ENCODE measurements at regions not wholly inside any gene's neighbourhood (a gene's known extent, or its start where the extent isn't known, plus 50 kb on each side); places are given as distances from the start of the nearest gene placed in this dataset.

GRCh38 chr2:149924549-149925213, 337.1 kb upstream of the MMADHC start:
- TF ChIP-seq ZNF274 (IDR thresholded peaks at IDR 0.05; ENCODE audit: low read depth, low read length) (no peak), YY1 (IDR thresholded peaks at IDR 0.05; ENCODE audit: insufficient read depth, insufficient read length) (no peak), SUZ12 (IDR thresholded peaks at IDR 0.05; ENCODE audit: extremely low read depth, insufficient read depth, insufficient read length) (no peak)
- no peak overlapping the region for H3K9ac ChIP-seq (ENCODE audit: insufficient read length, low read depth)
- no peak for DNase-seq (ENCODE audit: low read depth, low spot score)
- no peaks in the 10 kb centered on the region for H3K9me3 ChIP-seq (ENCODE audit: insufficient read depth, low read length)
- no peak overlapping the region for H3K4me3 ChIP-seq (ENCODE audit: insufficient read length, low read depth)
- H3K27me3 ChIP-seq (ENCODE audit: insufficient read depth, insufficient read length) = no peaks in the 10 kb centered on the region
- no peaks in the 10 kb centered on the region for H3K36me3 ChIP-seq (ENCODE audit: insufficient read depth, insufficient read length, low read length)
- no peaks in the 10 kb centered on the region for H3K4me1 ChIP-seq (ENCODE audit: insufficient read depth, insufficient read length)

DNA sequence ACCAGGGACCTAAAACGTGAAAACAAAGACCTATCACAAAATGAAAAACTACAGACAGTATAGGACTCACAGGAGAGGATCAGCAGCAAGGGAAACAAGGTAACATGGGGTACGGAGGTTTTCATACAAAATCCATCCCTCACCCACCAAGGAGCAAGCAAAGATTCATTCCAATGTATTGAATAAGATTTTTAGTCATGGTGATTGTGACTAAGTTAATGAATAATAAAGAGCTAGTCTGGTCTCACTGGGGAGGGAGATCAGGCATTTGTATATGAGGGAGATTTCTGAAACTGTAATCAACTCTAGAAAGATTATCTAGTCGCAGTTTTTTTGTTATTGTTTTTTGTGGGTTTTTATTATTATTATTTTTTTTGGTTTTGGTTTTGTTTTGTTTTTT, 336.5 kb upstream of the MMADHC start:
- H3K9ac ChIP-seq (ENCODE audit: insufficient read length, low read depth) = no peak overlapping the region
- no peaks in the 10 kb centered on the region for H3K9me3 ChIP-seq (ENCODE audit: insufficient read depth, low read length)
- TF ChIP-seq ZNF274 (IDR thresholded peaks at IDR 0.05; ENCODE audit: low read depth, low read length) = no peak
- TF ChIP-seq SUZ12 (IDR thresholded peaks at IDR 0.05; ENCODE audit: extremely low read depth, insufficient read depth, insufficient read length) = no peak
- no peak for TF ChIP-seq YY1 (IDR thresholded peaks at IDR 0.05; ENCODE audit: insufficient read depth, insufficient read length)
- H3K36me3 ChIP-seq (ENCODE audit: insufficient read depth, insufficient read length, low read length) = no peaks in the 10 kb centered on the region
- no peaks in the 10 kb centered on the region for H3K27me3 ChIP-seq (ENCODE audit: insufficient read depth, insufficient read length)
- H3K4me3 ChIP-seq (ENCODE audit: insufficient read length, low read depth) = no peak overlapping the region
- H3K4me1 ChIP-seq (ENCODE audit: insufficient read depth, insufficient read length) = no peaks in the 10 kb centered on the region
- DNase-seq (ENCODE audit: low read depth, low spot score) = no peak

DNA sequence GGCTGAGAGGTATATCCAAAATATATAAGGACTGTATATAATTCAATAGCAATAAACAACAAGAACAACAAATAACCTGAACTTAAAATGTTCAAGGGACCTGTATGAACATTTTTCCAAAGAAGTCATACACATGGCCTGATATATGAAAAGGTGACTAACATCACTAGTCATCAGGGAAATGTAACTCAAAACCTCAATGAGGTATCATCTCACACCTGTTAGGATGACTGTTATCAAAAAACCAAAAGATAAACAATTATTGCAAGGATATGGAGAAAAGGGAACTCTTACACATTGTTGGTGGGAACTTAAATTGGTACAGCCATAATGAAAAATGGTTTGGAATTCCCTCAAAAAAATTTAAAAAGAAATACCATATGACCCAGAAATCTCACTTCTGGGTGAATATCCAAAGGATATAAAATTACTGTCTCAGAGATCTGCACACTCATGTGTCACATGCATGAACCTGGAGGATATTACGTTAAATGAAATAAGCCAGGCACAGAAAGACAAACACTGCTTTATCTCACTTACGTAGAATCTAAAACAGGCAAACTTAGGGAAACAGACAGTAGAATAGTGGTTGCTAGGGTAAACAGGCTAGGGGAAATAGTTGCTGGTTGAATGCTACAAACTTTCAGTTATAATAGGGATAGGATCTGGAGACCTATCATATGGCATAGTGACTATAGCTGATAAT, 334.5 kb upstream of the MMADHC start:
- H3K9me3 ChIP-seq (ENCODE audit: insufficient read depth, low read length) = no peaks in the 10 kb centered on the region
- no peak for TF ChIP-seq ZNF274 (IDR thresholded peaks at IDR 0.05; ENCODE audit: low read depth, low read length)
- TF ChIP-seq YY1 (IDR thresholded peaks at IDR 0.05; ENCODE audit: insufficient read depth, insufficient read length) = no peak
- no peak for TF ChIP-seq SUZ12 (IDR thresholded peaks at IDR 0.05; ENCODE audit: extremely low read depth, insufficient read depth, insufficient read length)
- no peaks in the 10 kb centered on the region for H3K4me1 ChIP-seq (ENCODE audit: insufficient read depth, insufficient read length)
- H3K4me3 ChIP-seq (ENCODE audit: insufficient read length, low read depth) = no peak overlapping the region
- no peak for DNase-seq (ENCODE audit: low read depth, low spot score)
- no peaks in the 10 kb centered on the region for H3K36me3 ChIP-seq (ENCODE audit: insufficient read depth, insufficient read length, low read length)
- no peak overlapping the region for H3K9ac ChIP-seq (ENCODE audit: insufficient read length, low read depth)
- no peaks in the 10 kb centered on the region for H3K27me3 ChIP-seq (ENCODE audit: insufficient read depth, insufficient read length)

DNA sequence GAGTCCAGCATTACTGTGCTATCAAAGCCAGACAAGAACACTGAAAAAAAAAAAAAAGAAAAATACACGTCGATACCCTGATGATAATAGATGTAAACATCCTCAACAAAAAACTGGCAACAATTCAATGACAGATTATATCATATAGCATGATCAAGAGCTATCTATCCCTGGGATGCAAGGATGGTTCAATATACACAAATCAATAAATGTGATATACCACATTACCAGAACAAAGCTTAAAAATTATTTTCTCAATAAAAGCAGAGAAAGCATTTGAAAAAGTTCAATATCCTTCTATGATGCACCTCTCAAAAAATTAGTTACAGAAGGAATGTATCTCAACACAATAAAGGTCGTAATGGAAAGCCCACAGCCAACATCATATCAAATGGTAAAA, 332.8 kb upstream of the MMADHC start:
- no peak for DNase-seq (ENCODE audit: low read depth, low spot score)
- TF ChIP-seq ZNF274 (IDR thresholded peaks at IDR 0.05; ENCODE audit: low read depth, low read length) = no peak
- no peak for TF ChIP-seq YY1 (IDR thresholded peaks at IDR 0.05; ENCODE audit: insufficient read depth, insufficient read length)
- no peak for TF ChIP-seq SUZ12 (IDR thresholded peaks at IDR 0.05; ENCODE audit: extremely low read depth, insufficient read depth, insufficient read length)
- no peaks in the 10 kb centered on the region for H3K9me3 ChIP-seq (ENCODE audit: insufficient read depth, low read length)
- H3K36me3 ChIP-seq (ENCODE audit: insufficient read depth, insufficient read length, low read length) = no peaks in the 10 kb centered on the region
- no peak overlapping the region for H3K4me3 ChIP-seq (ENCODE audit: insufficient read length, low read depth)
- no peak overlapping the region for H3K9ac ChIP-seq (ENCODE audit: insufficient read length, low read depth)
- no peaks in the 10 kb centered on the region for H3K27me3 ChIP-seq (ENCODE audit: insufficient read depth, insufficient read length)
- H3K4me1 ChIP-seq (ENCODE audit: insufficient read depth, insufficient read length) = no peaks in the 10 kb centered on the region

DNA sequence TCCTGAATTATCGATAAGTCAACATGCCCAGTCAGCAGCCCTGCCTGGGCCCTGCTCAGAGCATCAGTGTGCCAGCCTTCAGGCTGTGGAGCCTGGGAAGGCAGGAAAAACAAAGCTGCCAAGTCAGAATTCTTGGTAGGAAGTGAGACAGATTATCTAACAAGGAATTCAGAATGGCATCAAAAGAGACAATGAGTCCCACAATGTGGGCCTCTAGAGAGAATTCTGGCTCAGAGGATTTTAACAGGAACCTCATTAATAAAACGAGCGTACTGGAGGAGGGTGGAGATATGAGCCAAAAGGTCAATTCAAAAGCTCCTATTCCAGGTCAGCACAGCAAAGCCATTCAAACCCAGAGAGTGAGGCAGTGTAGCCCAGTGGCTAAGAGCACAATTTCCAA, 327.6 kb upstream of the MMADHC start:
- H3K4me3 ChIP-seq (ENCODE audit: insufficient read length, low read depth) = no peak overlapping the region
- no peaks in the 10 kb centered on the region for H3K4me1 ChIP-seq (ENCODE audit: insufficient read depth, insufficient read length)
- H3K27me3 ChIP-seq (ENCODE audit: insufficient read depth, insufficient read length) = no peaks in the 10 kb centered on the region
- TF ChIP-seq SUZ12 (IDR thresholded peaks at IDR 0.05; ENCODE audit: extremely low read depth, insufficient read depth, insufficient read length) (no peak), YY1 (IDR thresholded peaks at IDR 0.05; ENCODE audit: insufficient read depth, insufficient read length) (no peak), ZNF274 (IDR thresholded peaks at IDR 0.05; ENCODE audit: low read depth, low read length) (no peak)
- no peak overlapping the region for H3K9ac ChIP-seq (ENCODE audit: insufficient read length, low read depth)
- DNase-seq (ENCODE audit: low read depth, low spot score) = no peak
- H3K9me3 ChIP-seq (ENCODE audit: insufficient read depth, low read length) = no peaks in the 10 kb centered on the region
- H3K36me3 ChIP-seq (ENCODE audit: insufficient read depth, insufficient read length, low read length) = no peaks in the 10 kb centered on the region

- DNase-seq (ENCODE audit: low read depth, low spot score) = no peak
- Histone ChIP-seq H3K4me3 (ENCODE audit: insufficient read length, low read depth) (no peak overlapping the region), H3K9me3 (ENCODE audit: insufficient read depth, low read length) (no peaks in the 10 kb centered on the region)
These were observed 321.4 kb upstream of the MMADHC start for GRCh38 chr2:149908726-149909683.

More at GRCh38 chr2:149908726-149909683, 321.4 kb upstream of the MMADHC start:
- Histone ChIP-seq H3K4me1 (ENCODE audit: insufficient read depth, insufficient read length) (no peaks in the 10 kb centered on the region), H3K36me3 (ENCODE audit: insufficient read depth, insufficient read length, low read length) (no peaks in the 10 kb centered on the region), H3K27me3 (ENCODE audit: insufficient read depth, insufficient read length) (no peaks in the 10 kb centered on the region), H3K9ac (ENCODE audit: insufficient read length, low read depth) (no peak overlapping the region)
- TF ChIP-seq SUZ12 (IDR thresholded peaks at IDR 0.05; ENCODE audit: extremely low read depth, insufficient read depth, insufficient read length) (no peak), YY1 (IDR thresholded peaks at IDR 0.05; ENCODE audit: insufficient read depth, insufficient read length) (no peak), ZNF274 (IDR thresholded peaks at IDR 0.05; ENCODE audit: low read depth, low read length) (no peak)
